Smooth muscle cell (in vitro differentiated cells): ENCODE measurements at regions not wholly inside any gene's neighbourhood (a gene's known extent, or its start where the extent isn't known, plus 50 kb on each side); places are given as distances from the start of the nearest gene placed in this dataset.

Experiments
- DNase-seq: peaks from one replicate; lab custom pipeline; 2025; ENCODE audit not compliant: unreplicated experiment; lab: John Stamatoyannopoulos, UW
- H2AFZ ChIP-seq: fragments of 200-600 bp; sonication (generic); 2 replicates; pipeline ENCODE4 v1.6.0; 2016; ENCODE audit warnings: antibody characterized with exemption, low read depth, mild to moderate bottlenecking
- H3F3A ChIP-seq: fragments of 200-600 bp; sonication (generic); 2 replicates; pipeline ENCODE4 v1.6.0; 2017; ENCODE audit warnings: antibody characterized with exemption, low read depth
- H3K27ac ChIP-seq: fragments of 200-600 bp; sonication (generic); 2 replicates; pipeline ENCODE4 v1.5.1; 2016; ENCODE audit warnings: low read depth, mild to moderate bottlenecking
- H3K27me3 ChIP-seq: fragments of 200-600 bp; sonication (generic); 2 replicates; pipeline ENCODE4 v1.6.1; 2016; ENCODE audit warnings: low read depth, mild to moderate bottlenecking
- H3K36me3 ChIP-seq: fragments of 200-600 bp; sonication (generic); 2 replicates; pipeline ENCODE4 v1.5.1; 2016; ENCODE audit warnings: low read depth
- H3K4me1 ChIP-seq: fragments of 200-600 bp; sonication (generic); 2 replicates; pipeline ENCODE4 v1.5.1; 2016; ENCODE audit warnings: low read depth
- H3K4me2 ChIP-seq: fragments of 200-600 bp; sonication (generic); 2 replicates; pipeline ENCODE4 v1.6.0; 2016; ENCODE audit warnings: mild to moderate bottlenecking
- H3K4me3 ChIP-seq: fragments of 200-600 bp; sonication (generic); 2 replicates; pipeline ENCODE4 v1.5.1; 2016; ENCODE audit warnings: mild to moderate bottlenecking
- H3K79me2 ChIP-seq: fragments of 200-600 bp; sonication (generic); 2 replicates; pipeline ENCODE4 v1.6.0; 2016; ENCODE audit warnings: low read depth, mild to moderate bottlenecking
- H3K9ac ChIP-seq: fragments of 200-600 bp; sonication (generic); 2 replicates; pipeline ENCODE4 v1.6.0; 2016; ENCODE audit warnings: low read depth
- H3K9me3 ChIP-seq: fragments of 200-600 bp; sonication (generic); replicated peaks from 2 replicates; pipeline ENCODE4 v1.5.1; 2016; ENCODE audit warnings: low read depth
- H4K20me1 ChIP-seq: fragments of 200-600 bp; sonication (generic); 2 replicates; pipeline ENCODE4 v1.6.0; 2016; ENCODE audit warnings: low read depth
- CTCF ChIP-seq: fragments of 200-600 bp; sonication (generic); IDR thresholded peaks from 2 replicates; pipeline ENCODE4 v1.5.1; 2017; ENCODE audit warnings: borderline replicate concordance, mild to moderate bottlenecking, antibody characterized with exemption; ENCODE audit not compliant: insufficient read depth, poor library complexity, severe bottlenecking
- WGBS: methylation state at CpG from one replicate; pipeline ENCODE4 v1.1.7; 2016; ENCODE audit warnings: low lambda C conversion rate; 5-methylcytosine and 5-hydroxymethylcytosine counted together

GRCh38 chr2:58495806-58496205, 254.7 kb upstream of the FANCL start:
- peaks cover 10% of the 10 kb centered on the region for H3K4me1 ChIP-seq
- H3F3A ChIP-seq: no peaks in the 10 kb centered on the region
- H3K4me2 ChIP-seq: no peak overlapping the region
- TF ChIP-seq CTCF: no peak
- no peaks in the 10 kb centered on the region for H3K79me2 ChIP-seq
- H2AFZ ChIP-seq: no peak overlapping the region
- H3K4me3 ChIP-seq: no peak overlapping the region
- no peaks in the 10 kb centered on the region for H4K20me1 ChIP-seq
- H3K9ac ChIP-seq: no peak overlapping the region
- H3K36me3 ChIP-seq: no peaks in the 10 kb centered on the region
- WGBS: 90% methylated on average over 1 of the region's 1 CpG
- H3K27ac ChIP-seq: no peak overlapping the region
- H3K9me3 ChIP-seq: no peaks in the 10 kb centered on the region
- no peaks in the 10 kb centered on the region for H3K27me3 ChIP-seq
- no peak for DNase-seq

DNA sequence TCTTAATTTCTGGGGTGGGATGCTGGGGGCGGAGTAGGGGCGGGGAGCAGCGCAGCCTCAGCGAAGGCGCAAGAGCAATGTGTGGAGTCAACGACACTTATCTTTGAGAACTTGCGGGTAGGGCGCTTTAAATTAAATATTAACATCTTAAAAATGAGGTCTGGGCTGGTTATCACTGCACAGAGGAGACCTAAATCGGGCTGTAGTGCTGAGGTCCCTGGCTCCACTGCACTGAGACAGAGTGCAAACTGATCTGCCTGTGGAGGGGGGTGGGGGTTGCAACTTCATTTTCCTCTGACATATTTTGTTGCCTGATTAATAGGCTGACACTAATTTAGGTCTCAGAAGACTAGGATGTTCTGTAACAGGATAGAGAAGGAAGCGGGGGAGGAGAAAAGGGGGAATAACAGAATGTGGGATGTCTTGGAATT, 253.0 kb upstream of the FANCL start:
- H3K4me2 ChIP-seq: no peak overlapping the region
- DNase-seq: no peak
- H3K79me2 ChIP-seq: no peaks in the 10 kb centered on the region
- H4K20me1 ChIP-seq: no peaks in the 10 kb centered on the region
- H3F3A ChIP-seq: no peaks in the 10 kb centered on the region
- H3K36me3 ChIP-seq: no peaks in the 10 kb centered on the region
- H3K27me3 ChIP-seq: no peaks in the 10 kb centered on the region
- H3K4me3 ChIP-seq: no peak overlapping the region
- no peak for TF ChIP-seq CTCF
- no peaks in the 10 kb centered on the region for H3K9me3 ChIP-seq
- no peak overlapping the region for H3K9ac ChIP-seq
- H2AFZ ChIP-seq: no peak overlapping the region
- WGBS: 88% methylated on average over 10 of the region's 10 CpGs
- H3K27ac ChIP-seq: no peak overlapping the region
- H3K4me1 ChIP-seq: peaks cover 10% of the 10 kb centered on the region

DNA sequence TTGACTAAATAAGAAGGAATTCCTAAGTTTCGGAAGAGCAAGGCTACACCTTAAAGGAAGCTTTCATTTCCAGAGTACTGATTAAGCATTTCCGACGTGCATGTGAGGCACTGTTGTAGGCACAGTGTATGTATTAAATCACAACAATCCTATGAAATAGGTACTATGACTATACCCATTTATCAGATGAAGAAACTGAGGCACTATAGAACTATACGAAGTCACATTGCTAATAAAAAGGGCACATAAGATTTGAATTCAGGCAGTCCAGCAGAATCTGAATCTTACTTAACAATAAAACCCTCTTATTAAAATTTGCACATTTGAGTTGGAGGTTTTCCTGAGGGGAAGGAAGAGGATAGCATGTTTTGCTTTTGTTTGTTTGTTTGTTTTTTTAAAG, 243.5 kb upstream of the FANCL start:
- Histone ChIP-seq H3K4me3 (no peak overlapping the region), H3K79me2 (no peaks in the 10 kb centered on the region), H4K20me1 (no peaks in the 10 kb centered on the region), H3K9ac (no peak overlapping the region), H3F3A (no peaks in the 10 kb centered on the region), H3K27me3 (no peaks in the 10 kb centered on the region), H3K4me2 (peak overlapping the region; percentile 36), H2AFZ (no peak overlapping the region), H3K9me3 (no peaks in the 10 kb centered on the region), H3K27ac (peak overlapping the region; percentile 43), H3K36me3 (no peaks in the 10 kb centered on the region), H3K4me1 (no peaks in the 10 kb centered on the region)
- 76% methylated on average over 4 of the region's 4 CpGs for WGBS
- DNase-seq: no peak
- TF ChIP-seq CTCF: no peak

GRCh38 chr2:58484221-58484620, 243.1 kb upstream of the FANCL start:
- no peaks in the 10 kb centered on the region for H3F3A ChIP-seq
- no peaks in the 10 kb centered on the region for H3K4me1 ChIP-seq
- no peak overlapping the region for H2AFZ ChIP-seq
- no peak for TF ChIP-seq CTCF
- no peaks in the 10 kb centered on the region for H3K9me3 ChIP-seq
- no peaks in the 10 kb centered on the region for H3K36me3 ChIP-seq
- 18% methylated on average over 1 of the region's 1 CpG for WGBS
- no peaks in the 10 kb centered on the region for H3K27me3 ChIP-seq
- no peaks in the 10 kb centered on the region for H3K79me2 ChIP-seq
- no peak for DNase-seq
- no peak overlapping the region for H3K4me3 ChIP-seq
- H3K4me2 ChIP-seq: peak overlapping the region; percentile 36
- no peak overlapping the region for H3K9ac ChIP-seq
- H4K20me1 ChIP-seq: no peaks in the 10 kb centered on the region
- peak overlapping the region; percentile 43 for H3K27ac ChIP-seq
